ENCODE measurements at regions not wholly inside any gene's neighbourhood (a gene's known extent, or its start where the extent isn't known, plus 50 kb on each side); places are given as distances from the start of the nearest gene placed in this dataset.

GRCh38 chr4:43754566-43754965, 694.0 kb downstream of the KCTD8 start:
- Mint-ChIP-seq H3K9me3 (ENCODE audit: unreplicated experiment) (no peaks in the 10 kb centered on the region), H3K36me3 (ENCODE audit: insufficient read depth, unreplicated experiment) (no peaks in the 10 kb centered on the region), H3K4me3 (ENCODE audit: unreplicated experiment) (no peak overlapping the region), H3K27ac (ENCODE audit: unreplicated experiment) (no peak overlapping the region), H3K4me1 (ENCODE audit: low read depth, unreplicated experiment) (no peaks in the 10 kb centered on the region), H3K27me3 (ENCODE audit: insufficient read depth, unreplicated experiment) (no peaks in the 10 kb centered on the region)
- intact Hi-C loops (cut with micrococcal nuclease; ENCODE audit: unreplicated experiment): no loop called here
- no peaks in the 10 kb centered on the region for H3K9me3 ChIP-seq
- no peak for TF ChIP-seq CTCF (IDR thresholded peaks at IDR 0.05; ENCODE audit: insufficient read depth in 1 of 2, low read depth in 1 of 2, low read length in 1 of 2, severe bottlenecking in 1 of 2, unreplicated experiment in 1 of 2)
- ChIA-PET POLR2A (no interaction called here), CTCF (no interaction called here)
- H3K36me3 ChIP-seq (ENCODE audit: control insufficient read depth, insufficient read depth, low read length): no peaks in the 10 kb centered on the region
- BruUV-seq (replicated peaks): no TSS peak
- H3K4me3 ChIP-seq (ENCODE audit: low read depth, low read length): no peak overlapping the region
- no peaks in the 10 kb centered on the region for H3K4me1 ChIP-seq
- no peaks in the 10 kb centered on the region for H3K27me3 ChIP-seq (replicated peaks; ENCODE audit: control insufficient read depth, insufficient read depth, low read length)
- DNase-seq: no peak

GRCh38 chr4:43757147-43757546, 691.5 kb downstream of the KCTD8 start:
- no TSS peak for BruUV-seq (replicated peaks)
- intact Hi-C loops (cut with micrococcal nuclease; ENCODE audit: unreplicated experiment): no loop called here
- DNase-seq: no peak
- ChIA-PET CTCF (no interaction called here), POLR2A (no interaction called here)
- H3K36me3 Mint-ChIP-seq (ENCODE audit: insufficient read depth, unreplicated experiment): no peaks in the 10 kb centered on the region
- no peaks in the 10 kb centered on the region for H3K9me3 ChIP-seq
- H3K9me3 Mint-ChIP-seq (ENCODE audit: unreplicated experiment): no peaks in the 10 kb centered on the region
- no peaks in the 10 kb centered on the region for H3K4me1 ChIP-seq
- H3K4me3 ChIP-seq (ENCODE audit: low read depth, low read length): no peak overlapping the region
- H3K4me1 Mint-ChIP-seq (ENCODE audit: low read depth, unreplicated experiment): no peaks in the 10 kb centered on the region
- no peaks in the 10 kb centered on the region for H3K27me3 Mint-ChIP-seq (ENCODE audit: insufficient read depth, unreplicated experiment)
- no peak overlapping the region for H3K4me3 Mint-ChIP-seq (ENCODE audit: unreplicated experiment)
- TF ChIP-seq CTCF (IDR thresholded peaks at IDR 0.05; ENCODE audit: insufficient read depth in 1 of 2, low read depth in 1 of 2, low read length in 1 of 2, severe bottlenecking in 1 of 2, unreplicated experiment in 1 of 2): no peak
- no peak overlapping the region for H3K27ac Mint-ChIP-seq (ENCODE audit: unreplicated experiment)
- H3K27me3 ChIP-seq (replicated peaks; ENCODE audit: control insufficient read depth, insufficient read depth, low read length): no peaks in the 10 kb centered on the region
- no peaks in the 10 kb centered on the region for H3K36me3 ChIP-seq (ENCODE audit: control insufficient read depth, insufficient read depth, low read length)

- Mint-ChIP-seq H3K27me3 (ENCODE audit: insufficient read depth, unreplicated experiment) (no peaks in the 10 kb centered on the region), H3K36me3 (ENCODE audit: insufficient read depth, unreplicated experiment) (no peaks in the 10 kb centered on the region), H3K4me3 (ENCODE audit: unreplicated experiment) (no peak overlapping the region), H3K9me3 (ENCODE audit: unreplicated experiment) (no peaks in the 10 kb centered on the region), H3K27ac (ENCODE audit: unreplicated experiment) (no peak overlapping the region), H3K4me1 (ENCODE audit: low read depth, unreplicated experiment) (no peaks in the 10 kb centered on the region)
- no TSS peak for BruUV-seq (replicated peaks)
- no peaks in the 10 kb centered on the region for H3K9me3 ChIP-seq
- TF ChIP-seq CTCF (IDR thresholded peaks at IDR 0.05; ENCODE audit: insufficient read depth in 1 of 2, low read depth in 1 of 2, low read length in 1 of 2, severe bottlenecking in 1 of 2, unreplicated experiment in 1 of 2): no peak
- ChIA-PET CTCF (no interaction called here), POLR2A (no interaction called here)
- no peaks in the 10 kb centered on the region for H3K36me3 ChIP-seq (ENCODE audit: control insufficient read depth, insufficient read depth, low read length)
- no peaks in the 10 kb centered on the region for H3K4me1 ChIP-seq
- H3K4me3 ChIP-seq (ENCODE audit: low read depth, low read length): no peak overlapping the region
- no peak for DNase-seq
- intact Hi-C loops (cut with micrococcal nuclease; ENCODE audit: unreplicated experiment): no loop called here
- H3K27me3 ChIP-seq (replicated peaks; ENCODE audit: control insufficient read depth, insufficient read depth, low read length): no peaks in the 10 kb centered on the region
Measured at GRCh38 chr4:43758836-43759235, 689.8 kb downstream of the KCTD8 start.

All from Caco-2 (cell line).